HCT116 (cell line): ENCODE measurements at regions not wholly inside any gene's neighbourhood (a gene's known extent, or its start where the extent isn't known, plus 50 kb on each side); places are given as distances from the start of the nearest gene placed in this dataset.

ENCODE experiments used
- ATAC-seq: fragments of 200-7000 bp; cut with Tn5 transposase; 2 replicates; pipeline ENCODE4 v1.9.1; 2020; ENCODE audit warnings: mild to moderate bottlenecking, moderate library complexity
- BruUV-seq: library from RNA; stranded (reverse); fragments of 400-500 nt; replicated peaks from 2 replicates; lab custom pipeline; 2021; lab: Mats Ljungman, UMichigan
- CTCF ChIA-PET: fragments of 300-600 bp; sonication (Branson Sonifier 250); formaldehyde crosslinking; loops from one replicate; lab custom pipeline; 2021; ENCODE audit warnings: antibody characterized with exemption; lab: Charles Lee
- POLR2A ChIA-PET: fragments of 300-600, 350-600 bp; sonication (Branson Sonifier 250); formaldehyde crosslinking; loops from one replicate; lab custom pipeline; 2021; ENCODE audit warnings: antibody characterized with exemption; lab: Charles Lee
- RAD21 ChIA-PET, 2 experiments: fragments of 300-600 bp; sonication (Branson Sonifier 250); formaldehyde crosslinking; loops; one replicate each; lab custom pipeline; 2023; ENCODE audit warnings: low total read pairs in 2 of 2; ENCODE audit not compliant: uncharacterized antibody in 2 of 2, unreplicated experiment in 2 of 2, low non-redundant PET in 1 of 2; lab: Charles Lee
- DNase-seq: peaks from one replicate; pipeline ENCODE4 v3.0.0-alpha.2; 2010; ENCODE audit warnings: low read depth, low spot score
- H2AFZ ChIP-seq: fragments of 200-600 bp; shearing (Covaris generic), sonication (generic); 2 replicates; pipeline ENCODE4 v1.6.1; 2017; ENCODE audit warnings: low read depth, mixed run types, mixed read lengths, antibody characterized with exemption, low read length; ENCODE audit not compliant: poor library complexity, severe bottlenecking
- H3K27ac ChIP-seq: 2 replicates; pipeline ENCODE4 v1.5.1; 2012; ENCODE audit warnings: low read depth, low read length
- H3K27me3 ChIP-seq: fragments of 200-600 bp; sonication (generic); 2 replicates; pipeline ENCODE4 v1.6.1; 2016; ENCODE audit warnings: mixed run types, low read length, mixed read lengths; ENCODE audit not compliant: insufficient read depth
- H3K36me3 ChIP-seq, 2 experiments: fragments of 200-500 bp in 1 of 2; fragments of 200-600 bp in 1 of 2; sonication (Bioruptor generic) in 1 of 2; sonication (generic) in 1 of 2; 2 replicates each; pipeline versions ENCODE4 v1.5.1 to v1.6.1; 2014 to 2016; ENCODE audit warnings: low read length in 2 of 2, inconsistent platforms in 1 of 2, mixed read lengths in 1 of 2, mixed run types in 1 of 2; ENCODE audit not compliant: insufficient read depth in 2 of 2, control insufficient read depth in 1 of 2
- H3K4me1 ChIP-seq, 2 experiments: fragments of 200-600 bp in 1 of 2; sonication (generic) in 1 of 2; 2 replicates each; pipeline versions ENCODE4 v1.5.1 to v1.6.1; 2012 to 2017; ENCODE audit warnings: low read length in 2 of 2, inconsistent platforms in 1 of 2, mild to moderate bottlenecking in 1 of 2, mixed read lengths in 1 of 2, mixed run types in 1 of 2, moderate library complexity in 1 of 2; ENCODE audit not compliant: insufficient read depth in 2 of 2, control insufficient read depth in 1 of 2
- H3K4me2 ChIP-seq: fragments of 200-600 bp; sonication (generic); 2 replicates; pipeline ENCODE4 v1.6.1; 2017; ENCODE audit warnings: mixed run types, low read length, mixed read lengths
- H3K4me3 ChIP-seq, 2 experiments: fragments of 200-600 bp in 1 of 2; sonication (generic) in 1 of 2; replicated peaks in 1 of 2; 2 replicates each; pipeline ENCODE4 v1.5.1; 2011 to 2016; ENCODE audit warnings: low read length in 2 of 2, control low read depth in 1 of 2, low read depth in 1 of 2, mild to moderate bottlenecking in 1 of 2, mixed read lengths in 1 of 2, mixed run types in 1 of 2
- H3K79me2 ChIP-seq: fragments of 200-600 bp; sonication (generic); 2 replicates; pipeline ENCODE4 v1.6.1; 2017; ENCODE audit warnings: mild to moderate bottlenecking, mixed run types, low read length, moderate library complexity, mixed read lengths; ENCODE audit not compliant: insufficient read depth
- H3K9ac ChIP-seq: fragments of 200-600 bp; sonication (generic); 2 replicates; pipeline ENCODE4 v1.6.1; 2016; ENCODE audit warnings: low read length, mixed read lengths
- H3K9me2 ChIP-seq: fragments of 200-600 bp; sonication (generic), shearing (Covaris generic); 2 replicates; pipeline ENCODE4 v1.6.1; 2017; ENCODE audit warnings: mixed run types, mild to moderate bottlenecking, moderate library complexity; ENCODE audit not compliant: insufficient read depth
- H3K9me3 ChIP-seq, 2 experiments: fragments of 200-500 bp in 1 of 2; fragments of 200-600 bp in 1 of 2; sonication (Bioruptor generic) in 1 of 2; sonication (generic) in 1 of 2; 2 replicates each; pipeline ENCODE4 v1.6.1; 2014 to 2017; ENCODE audit warnings: low read length in 2 of 2, mixed read lengths in 2 of 2, inconsistent platforms in 1 of 2, low read depth in 1 of 2, mild to moderate bottlenecking in 1 of 2, mixed run types in 1 of 2, moderate library complexity in 1 of 2; ENCODE audit not compliant: control insufficient read depth in 1 of 2, insufficient read depth in 1 of 2
- H4K20me1 ChIP-seq: fragments of 200-600 bp; sonication (generic), shearing (Covaris generic); 2 replicates; pipeline ENCODE4 v1.6.1; 2017; ENCODE audit warnings: mixed run types, mild to moderate bottlenecking, moderate library complexity; ENCODE audit not compliant: insufficient read depth
- CBX3 ChIP-seq: IDR thresholded peaks from 2 replicates; pipeline ENCODE4 v1.6.1; 2012; ENCODE audit warnings: low read depth
- CTCF ChIP-seq, 3 experiments: fragments of 200-600 bp in 1 of 3; sonication (generic) in 1 of 3; IDR thresholded peaks in 2 of 3; conservative IDR thresholded peaks in 1 of 3; 2 replicates each; pipeline ENCODE4 v1.5.1; 2012 to 2017; ENCODE audit warnings: low read depth in 2 of 3, low read length in 2 of 3, antibody characterized with exemption in 1 of 3, borderline replicate concordance in 1 of 3, control low read depth in 1 of 3, mild to moderate bottlenecking in 1 of 3, mixed read lengths in 1 of 3, mixed run types in 1 of 3, moderate library complexity in 1 of 3; ENCODE audit not compliant: insufficient read depth in 1 of 3
- FOSL1 ChIP-seq: IDR thresholded peaks from 2 replicates; pipeline ENCODE4 v1.6.1; 2012; ENCODE audit warnings: low read depth
- JUND ChIP-seq: IDR thresholded peaks from 2 replicates; pipeline ENCODE4 v1.6.1; 2012
- MAX ChIP-seq: IDR thresholded peaks from 2 replicates; pipeline ENCODE4 v1.6.1; 2012
- POLR2AphosphoS5 ChIP-seq: IDR thresholded peaks from 2 replicates; pipeline ENCODE4 v1.6.1; 2011; ENCODE audit warnings: mild to moderate bottlenecking, low read depth, low read length, moderate library complexity
- ZBTB33 ChIP-seq: IDR thresholded peaks from 2 replicates; pipeline ENCODE4 v1.6.1; 2011; ENCODE audit warnings: mild to moderate bottlenecking, low read length, moderate library complexity; ENCODE audit not compliant: insufficient replicate concordance; ENCODE audit errors: extremely low read depth
- ZFX ChIP-seq: fragments of 450-650 bp; IDR thresholded peaks from 2 replicates; pipeline ENCODE4 v1.6.1; 2017
- intact Hi-C: fragments of 100-400 bp; cut with micrococcal nuclease; formaldehyde crosslinking; loops from 2 replicates; pipeline ENCODE4 v1.10.0; 2022

GRCh38 chr13:69556540-69557196, 551.0 kb upstream of the ATXN8OS start:
- no peaks in the 10 kb centered on the region for H3K36me3 ChIP-seq
- no peak overlapping the region for H3K27ac ChIP-seq
- H3K27me3 ChIP-seq, result no peaks in the 10 kb centered on the region
- no peak overlapping the region for H3K4me2 ChIP-seq
- no peak overlapping the region for H2AFZ ChIP-seq
- TF ChIP-seq JUND, result no peak
- TF ChIP-seq POLR2AphosphoS5, result no peak
- no peak for TF ChIP-seq ZFX
- TF ChIP-seq CBX3, result no peak
- no peak for TF ChIP-seq MAX
- TF ChIP-seq CTCF (IDR thresholded peaks at IDR 0.05 in 2 of 3, conservative IDR thresholded peaks at IDR 0.05 in 1 of 3; ENCODE audit: borderline replicate concordance in 1 of 3, insufficient read depth in 1 of 3, low read depth in 2 of 3, low read length in 2 of 3), result no peak
- no peak for TF ChIP-seq FOSL1
- TF ChIP-seq ZBTB33, result no peak
- DNase-seq, result no peak
- no TSS peak for BruUV-seq
- ChIA-PET POLR2A (no interaction called here), CTCF (interaction anchor here (0.7 kb wide), 1 partner anchor 8 kb away, joined by 3 read pairs; no protein-coding TSS in a partner anchor), RAD21 (no interaction called here)
- H3K4me1 ChIP-seq, result no peaks in the 10 kb centered on the region
- peak; percentile 34; the same call in 1 of the 2 replicates for ATAC-seq
- no peaks in the 10 kb centered on the region for H3K9me2 ChIP-seq
- H3K79me2 ChIP-seq, result no peaks in the 10 kb centered on the region
- H3K9me3 ChIP-seq, result no peaks in the 10 kb centered on the region; a peak in 1 of 4 replicates
- H3K4me3 ChIP-seq, result no peak overlapping the region
- no peaks in the 10 kb centered on the region; the same call in 1 of the 2 replicates for H4K20me1 ChIP-seq
- no peak overlapping the region for H3K9ac ChIP-seq
- intact Hi-C loops, result no loop called here
